Vagina (tissue), 2 donors: ENCODE measurements at regions not wholly inside any gene's neighbourhood (a gene's known extent, or its start where the extent isn't known, plus 50 kb on each side); places are given as distances from the start of the nearest gene placed in this dataset.

Experiments
- CTCF ChIP-seq, 3 experiments: fragments of 450-650 bp in 2 of 3; fragments of 200-600 bp in 1 of 3; sonication (generic) in 1 of 3; IDR thresholded peaks; one replicate each; pipeline ENCODE4 v1.5.1; 2017 to 2019; ENCODE audit warnings: antibody characterized with exemption in 3 of 3, mild to moderate bottlenecking in 2 of 3, moderate library complexity in 2 of 3
- POLR2AphosphoS5 ChIP-seq, 2 donors: sonication (generic); formaldehyde crosslinking; IDR thresholded peaks; one replicate each; pipeline ENCODE4 v1.9.0; 2017; ENCODE audit warnings: antibody characterized with exemption in 2 of 2, mild to moderate bottlenecking in 2 of 2, low read depth in 1 of 2; ENCODE audit not compliant: insufficient read depth in 1 of 2

DNA sequence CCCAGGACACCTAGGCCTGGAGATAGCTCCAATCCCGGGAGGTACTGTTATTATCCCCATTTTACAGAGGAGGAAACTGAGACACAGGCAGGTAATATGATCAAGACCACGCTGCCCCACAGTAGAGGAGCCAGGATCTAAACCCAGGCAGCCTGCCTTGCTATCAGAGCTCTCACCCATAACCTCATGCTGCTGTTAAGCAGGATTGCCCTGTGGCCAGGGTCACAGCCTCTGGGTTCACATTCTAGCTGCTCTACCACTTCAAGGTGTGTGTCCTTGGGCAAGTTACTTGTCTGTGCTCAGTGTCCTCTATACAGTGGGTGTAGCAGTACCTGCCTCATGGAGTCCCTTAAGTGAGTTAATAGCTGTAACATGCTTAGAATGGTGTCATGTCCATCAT lies 1015.3 kb downstream of the KCNJ18 start:
- TF ChIP-seq CTCF (IDR thresholded peaks at IDR 0.05) (no peak), POLR2AphosphoS5 (IDR thresholded peaks at IDR 0.05; ENCODE audit: insufficient read depth in 1 of 2, low read depth in 1 of 2) (no peak)
